Breast epithelium (tissue), 4 donors: ENCODE measurements at regions not wholly inside any gene's neighbourhood (a gene's known extent, or its start where the extent isn't known, plus 50 kb on each side); places are given as distances from the start of the nearest gene placed in this dataset.

Experiments
- DNase-seq, 2 donors: peaks; one replicate each; pipeline ENCODE4 v3.0.0-alpha.2; 2019; ENCODE audit warnings: low spot score in 2 of 2
- H3K27ac ChIP-seq, 2 donors: fragments of 200-600 bp; sonication (generic) in 1 of 2; one replicate each; pipeline ENCODE4 v1.5.1; 2016 to 2019; ENCODE audit warnings: mild to moderate bottlenecking in 1 of 2
- H3K27me3 ChIP-seq, 2 donors: fragments of 200-600 bp; sonication (generic) in 1 of 2; one replicate each; pipeline versions ENCODE4 v1.5.1 to v1.6.0; 2017 to 2019; ENCODE audit warnings: control low read depth in 1 of 2, mild to moderate bottlenecking in 1 of 2
- H3K36me3 ChIP-seq: fragments of 200-600 bp; one replicate; pipeline ENCODE4 v1.5.1; 2019
- H3K4me1 ChIP-seq, 2 donors: fragments of 200-600 bp; sonication (generic); one replicate each; pipeline ENCODE4 v1.5.1; 2016 to 2019; ENCODE audit warnings: control low read depth in 1 of 2
- H3K4me3 ChIP-seq, 3 donors: fragments of 200-600 bp; sonication (generic); 1 replicate in 2 of 3; 2 replicates in 1 of 3; pipeline ENCODE4 v1.5.1; 2016 to 2019; ENCODE audit warnings: mild to moderate bottlenecking in 3 of 3, moderate library complexity in 2 of 3
- H3K9me3 ChIP-seq, 2 donors: fragments of 200-600 bp; sonication (generic) in 1 of 2; one replicate each; pipeline ENCODE4 v1.5.1; 2016 to 2019; ENCODE audit warnings: control low read depth in 1 of 2
- CTCF ChIP-seq, 3 donors: fragments of 450-650 bp; IDR thresholded peaks; one replicate each; pipeline ENCODE4 v1.5.1; 2016 to 2017; ENCODE audit warnings: antibody characterized with exemption in 3 of 3, mild to moderate bottlenecking in 3 of 3, moderate library complexity in 3 of 3
- POLR2A ChIP-seq: fragments of 450-650 bp; IDR thresholded peaks from one replicate; pipeline ENCODE4 v1.6.1; 2016; ENCODE audit warnings: antibody characterized with exemption, mild to moderate bottlenecking, moderate library complexity
- POLR2AphosphoS5 ChIP-seq, 3 donors: sonication (generic); formaldehyde crosslinking; IDR thresholded peaks; one replicate each; pipeline ENCODE4 v1.6.1; 2017; ENCODE audit warnings: antibody characterized with exemption in 3 of 3
- intact Hi-C: fragments of 100-400 bp; cut with DNase I; formaldehyde crosslinking; loops from one replicate; pipeline ENCODE4 v1.15.1; 2023; ENCODE audit warnings: low total_unique reads

- Histone ChIP-seq H3K4me3 (no peak overlapping the region), H3K27me3 (no peaks in the 10 kb centered on the region), H3K36me3 (no peaks in the 10 kb centered on the region), H3K9me3 (no peaks in the 10 kb centered on the region), H3K4me1 (no peaks in the 10 kb centered on the region), H3K27ac (no peak overlapping the region)
- intact Hi-C loops, result no loop called here
- TF ChIP-seq POLR2AphosphoS5 (IDR thresholded peaks at IDR 0.05), result no peak
- TF ChIP-seq CTCF (IDR thresholded peaks at IDR 0.05), result no peak
- DNase-seq, result no peak
These were observed 1421.0 kb upstream of the FLRT2 start for GRCh38 chr14:84108746-84109457.

- Histone ChIP-seq H3K27me3 (no peaks in the 10 kb centered on the region), H3K4me1 (no peaks in the 10 kb centered on the region), H3K9me3 (no peaks in the 10 kb centered on the region), H3K27ac (no peak overlapping the region), H3K4me3 (no peak overlapping the region), H3K36me3 (no peaks in the 10 kb centered on the region)
- TF ChIP-seq POLR2AphosphoS5 (IDR thresholded peaks at IDR 0.05) (no peak), POLR2A (no peak), CTCF (IDR thresholded peaks at IDR 0.05) (no peak)
- intact Hi-C loops, result no loop called here
- no peak for DNase-seq
These were observed 1417.4 kb upstream of the FLRT2 start for GRCh38 chr14:84112589-84112988.

- TF ChIP-seq POLR2A (no peak), POLR2AphosphoS5 (IDR thresholded peaks at IDR 0.05) (no peak), CTCF (IDR thresholded peaks at IDR 0.05) (no peak)
- no peak for DNase-seq
- intact Hi-C loops, result no loop called here
- Histone ChIP-seq H3K36me3 (no peaks in the 10 kb centered on the region), H3K4me3 (no peak overlapping the region), H3K9me3 (no peaks in the 10 kb centered on the region), H3K4me1 (no peaks in the 10 kb centered on the region), H3K27me3 (no peaks in the 10 kb centered on the region), H3K27ac (no peak overlapping the region)
These were observed 1404.3 kb upstream of the FLRT2 start for GRCh38 chr14:84125676-84126075.

GRCh38 chr14:84127495-84127894 lies 1402.4 kb upstream of the FLRT2 start:
- intact Hi-C loops, result no loop called here
- DNase-seq, result no peak
- TF ChIP-seq POLR2A (no peak), CTCF (IDR thresholded peaks at IDR 0.05) (no peak), POLR2AphosphoS5 (IDR thresholded peaks at IDR 0.05) (no peak)
- H3K36me3 ChIP-seq, result no peaks in the 10 kb centered on the region
- no peaks in the 10 kb centered on the region for H3K4me1 ChIP-seq
- no peaks in the 10 kb centered on the region for H3K9me3 ChIP-seq
- no peak overlapping the region for H3K27ac ChIP-seq
- no peak overlapping the region for H3K4me3 ChIP-seq
- no peaks in the 10 kb centered on the region for H3K27me3 ChIP-seq

- H3K4me1 ChIP-seq, result no peaks in the 10 kb centered on the region
- DNase-seq, result no peak
- TF ChIP-seq CTCF (IDR thresholded peaks at IDR 0.05), result no peak
- TF ChIP-seq POLR2A, result no peak
- no peak for TF ChIP-seq POLR2AphosphoS5 (IDR thresholded peaks at IDR 0.05)
- no peak overlapping the region for H3K27ac ChIP-seq
- intact Hi-C loops, result no loop called here
- no peaks in the 10 kb centered on the region for H3K9me3 ChIP-seq
- H3K27me3 ChIP-seq, result no peaks in the 10 kb centered on the region
- no peaks in the 10 kb centered on the region for H3K36me3 ChIP-seq
- no peak overlapping the region for H3K4me3 ChIP-seq
These were observed 1401.9 kb upstream of the FLRT2 start for GRCh38 chr14:84128050-84128449.
